Peyer's patch (tissue), 4 donors: ENCODE measurements at regions not wholly inside any gene's neighbourhood (a gene's known extent, or its start where the extent isn't known, plus 50 kb on each side); places are given as distances from the start of the nearest gene placed in this dataset.

Experiments
- POLR2A ChIP-seq, 2 donors: fragments of 450-650 bp; IDR thresholded peaks; one replicate each; pipeline ENCODE4 v1.5.1; 2017; ENCODE audit warnings: antibody characterized with exemption in 2 of 2, mild to moderate bottlenecking in 2 of 2, moderate library complexity in 2 of 2
- TF ChIP-seq, protein P1 (sequence below), 6 experiments: fragments of 450-650 bp in 4 of 6; fragments of 200-600 bp in 2 of 6; sonication (generic) in 1 of 6; IDR thresholded peaks; one replicate each; pipeline ENCODE4 v1.5.1; 2017 to 2019; ENCODE audit warnings: antibody characterized with exemption in 6 of 6, mild to moderate bottlenecking in 3 of 6, moderate library complexity in 1 of 6

DNA sequence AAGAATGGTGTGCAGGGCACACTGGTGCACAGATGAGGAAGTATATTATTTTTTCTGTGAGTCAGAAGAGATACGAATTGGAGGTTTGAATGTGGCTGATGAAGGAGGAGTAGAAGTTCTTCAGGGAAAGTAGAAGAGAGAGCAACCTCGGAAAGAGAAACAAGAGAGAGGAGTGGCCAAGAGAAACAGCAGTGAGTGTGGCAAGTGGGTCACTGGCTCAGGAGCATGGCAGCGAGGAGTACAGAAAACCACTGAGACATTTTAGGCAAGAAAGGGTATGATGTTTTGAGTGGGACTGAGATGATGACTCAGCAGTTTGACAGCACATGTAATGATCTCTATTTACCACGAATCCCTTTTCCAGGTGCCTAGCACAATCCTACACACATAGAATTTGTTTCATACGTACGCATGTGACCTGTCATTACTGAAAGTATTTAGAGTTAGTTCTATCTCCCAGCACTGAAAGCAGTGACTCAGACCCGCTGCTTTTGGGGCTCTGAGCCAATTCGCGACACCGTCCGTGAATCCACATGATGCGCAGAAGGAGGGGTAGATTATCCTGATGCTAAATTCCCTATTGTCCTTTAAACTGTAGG lies 915.4 kb downstream of the DCDC2C start:
- no peak for TF ChIP-seq POLR2A (IDR thresholded peaks at IDR 0.05)
- TF ChIP-seq, protein P1, sequence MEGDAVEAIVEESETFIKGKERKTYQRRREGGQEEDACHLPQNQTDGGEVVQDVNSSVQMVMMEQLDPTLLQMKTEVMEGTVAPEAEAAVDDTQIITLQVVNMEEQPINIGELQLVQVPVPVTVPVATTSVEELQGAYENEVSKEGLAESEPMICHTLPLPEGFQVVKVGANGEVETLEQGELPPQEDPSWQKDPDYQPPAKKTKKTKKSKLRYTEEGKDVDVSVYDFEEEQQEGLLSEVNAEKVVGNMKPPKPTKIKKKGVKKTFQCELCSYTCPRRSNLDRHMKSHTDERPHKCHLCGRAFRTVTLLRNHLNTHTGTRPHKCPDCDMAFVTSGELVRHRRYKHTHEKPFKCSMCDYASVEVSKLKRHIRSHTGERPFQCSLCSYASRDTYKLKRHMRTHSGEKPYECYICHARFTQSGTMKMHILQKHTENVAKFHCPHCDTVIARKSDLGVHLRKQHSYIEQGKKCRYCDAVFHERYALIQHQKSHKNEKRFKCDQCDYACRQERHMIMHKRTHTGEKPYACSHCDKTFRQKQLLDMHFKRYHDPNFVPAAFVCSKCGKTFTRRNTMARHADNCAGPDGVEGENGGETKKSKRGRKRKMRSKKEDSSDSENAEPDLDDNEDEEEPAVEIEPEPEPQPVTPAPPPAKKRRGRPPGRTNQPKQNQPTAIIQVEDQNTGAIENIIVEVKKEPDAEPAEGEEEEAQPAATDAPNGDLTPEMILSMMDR (IDR thresholded peaks at IDR 0.05) = no peak
